AG09309 (cell line): ENCODE measurements at regions not wholly inside any gene's neighbourhood (a gene's known extent, or its start where the extent isn't known, plus 50 kb on each side); places are given as distances from the start of the nearest gene placed in this dataset.

Experiments
- DNase-seq: peaks from one replicate; pipeline ENCODE4 v3.0.0-alpha.2; 2010; ENCODE audit warnings: low read depth
- H3K4me3 ChIP-seq: 2 replicates; pipeline ENCODE4 v1.5.1; 2011; ENCODE audit warnings: mild to moderate bottlenecking, low read depth, low read length, moderate library complexity; ENCODE audit not compliant: control insufficient read depth
- TF ChIP-seq, protein P1 (sequence below): IDR thresholded peaks from 2 replicates; pipeline ENCODE4 v1.5.1; 2011; ENCODE audit warnings: mild to moderate bottlenecking, low read depth, low read length, inconsistent platforms; ENCODE audit not compliant: insufficient read depth, control insufficient read depth; ENCODE audit errors: missing control alignments

- H3K4me3 ChIP-seq = no peak overlapping the region
- no peak for DNase-seq
- TF ChIP-seq, protein P1, sequence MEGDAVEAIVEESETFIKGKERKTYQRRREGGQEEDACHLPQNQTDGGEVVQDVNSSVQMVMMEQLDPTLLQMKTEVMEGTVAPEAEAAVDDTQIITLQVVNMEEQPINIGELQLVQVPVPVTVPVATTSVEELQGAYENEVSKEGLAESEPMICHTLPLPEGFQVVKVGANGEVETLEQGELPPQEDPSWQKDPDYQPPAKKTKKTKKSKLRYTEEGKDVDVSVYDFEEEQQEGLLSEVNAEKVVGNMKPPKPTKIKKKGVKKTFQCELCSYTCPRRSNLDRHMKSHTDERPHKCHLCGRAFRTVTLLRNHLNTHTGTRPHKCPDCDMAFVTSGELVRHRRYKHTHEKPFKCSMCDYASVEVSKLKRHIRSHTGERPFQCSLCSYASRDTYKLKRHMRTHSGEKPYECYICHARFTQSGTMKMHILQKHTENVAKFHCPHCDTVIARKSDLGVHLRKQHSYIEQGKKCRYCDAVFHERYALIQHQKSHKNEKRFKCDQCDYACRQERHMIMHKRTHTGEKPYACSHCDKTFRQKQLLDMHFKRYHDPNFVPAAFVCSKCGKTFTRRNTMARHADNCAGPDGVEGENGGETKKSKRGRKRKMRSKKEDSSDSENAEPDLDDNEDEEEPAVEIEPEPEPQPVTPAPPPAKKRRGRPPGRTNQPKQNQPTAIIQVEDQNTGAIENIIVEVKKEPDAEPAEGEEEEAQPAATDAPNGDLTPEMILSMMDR = no peak
Observed at GRCh38 chr4:85368240-85368639, 106.7 kb upstream of the ARHGAP24 start.

DNA sequence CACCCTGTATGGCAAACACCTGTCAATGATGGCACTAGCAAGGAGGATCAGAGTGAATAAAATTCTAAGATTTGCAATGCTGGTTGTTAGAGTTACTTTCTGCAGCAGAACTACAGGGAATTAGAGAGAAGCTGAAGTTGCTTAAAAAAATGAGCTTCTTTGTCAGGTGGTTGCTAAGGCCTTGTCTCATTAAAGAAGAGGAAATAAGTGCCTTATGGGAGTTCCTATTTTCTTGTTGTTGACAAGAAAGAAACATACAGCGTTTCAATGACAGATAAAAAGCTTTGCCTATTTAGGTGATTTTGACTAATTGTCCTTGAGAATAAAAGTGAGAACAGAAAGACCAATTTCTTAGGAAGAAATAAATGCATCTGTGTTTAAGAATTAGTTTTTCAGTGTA is 106.0 kb upstream of the ARHGAP24 start:
- no peak overlapping the region for H3K4me3 ChIP-seq
- no peak for DNase-seq
- TF ChIP-seq, protein P1 = no peak

DNA sequence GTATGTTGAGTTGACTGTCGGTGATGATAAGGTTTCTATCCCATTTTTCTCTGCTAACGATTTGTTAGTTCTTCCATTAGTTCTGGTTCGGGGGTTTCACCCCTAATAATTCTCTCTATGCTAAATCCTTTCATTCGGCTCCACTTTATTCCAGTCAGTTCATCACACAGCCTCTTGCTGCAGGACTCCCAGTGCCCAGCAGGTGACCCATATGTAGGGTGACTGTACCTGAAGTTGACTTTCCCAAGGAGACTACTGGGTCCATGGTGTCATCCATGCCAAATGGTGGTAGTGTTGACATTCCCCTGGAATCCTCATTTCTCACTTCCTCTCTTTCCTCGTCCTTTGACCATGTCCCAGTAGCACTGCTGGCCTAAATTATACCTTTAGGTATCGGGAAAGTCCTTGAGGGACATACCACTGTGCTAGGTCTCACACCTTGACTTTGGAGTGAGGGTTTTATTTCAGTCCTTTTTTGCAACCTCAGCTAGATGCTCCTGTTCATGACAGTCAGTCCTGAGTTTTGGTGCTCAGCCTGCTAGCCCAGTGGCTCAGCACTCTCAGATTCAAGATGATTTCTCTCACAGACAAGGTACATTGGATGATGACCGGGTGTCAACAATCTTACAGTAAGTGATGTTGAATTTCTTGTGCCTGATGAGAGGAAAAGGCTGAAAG is 105.1 kb upstream of the ARHGAP24 start:
- no peak overlapping the region for H3K4me3 ChIP-seq
- DNase-seq = no peak
- TF ChIP-seq, protein P1 = no peak

- TF ChIP-seq, protein P1 = peak; percentile 84
- no peak overlapping the region for H3K4me3 ChIP-seq
- peak; percentile 3 for DNase-seq
Observed at GRCh38 chr4:85370400-85371032, 104.4 kb upstream of the ARHGAP24 start.

DNA sequence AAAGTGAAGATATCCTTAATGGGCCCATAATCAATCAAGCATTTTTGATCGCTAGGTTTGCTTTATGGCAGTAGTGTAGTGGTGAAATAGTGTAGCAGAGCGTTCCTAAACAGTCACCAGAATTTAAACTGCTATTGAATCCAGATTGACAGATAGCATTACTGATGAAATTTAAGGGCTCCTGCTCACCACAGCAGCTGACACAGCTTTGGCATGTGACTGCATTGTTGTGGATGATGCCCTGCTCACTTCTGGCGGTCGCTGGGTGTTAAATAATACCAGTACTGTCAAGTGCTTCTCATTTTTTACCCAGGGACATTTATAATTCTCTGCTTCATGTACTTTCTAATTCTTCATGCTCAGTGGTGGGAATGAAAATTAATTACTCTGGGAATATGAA is 102.0 kb upstream of the ARHGAP24 start:
- no peak for DNase-seq
- TF ChIP-seq, protein P1 = no peak
- no peak overlapping the region for H3K4me3 ChIP-seq

DNA sequence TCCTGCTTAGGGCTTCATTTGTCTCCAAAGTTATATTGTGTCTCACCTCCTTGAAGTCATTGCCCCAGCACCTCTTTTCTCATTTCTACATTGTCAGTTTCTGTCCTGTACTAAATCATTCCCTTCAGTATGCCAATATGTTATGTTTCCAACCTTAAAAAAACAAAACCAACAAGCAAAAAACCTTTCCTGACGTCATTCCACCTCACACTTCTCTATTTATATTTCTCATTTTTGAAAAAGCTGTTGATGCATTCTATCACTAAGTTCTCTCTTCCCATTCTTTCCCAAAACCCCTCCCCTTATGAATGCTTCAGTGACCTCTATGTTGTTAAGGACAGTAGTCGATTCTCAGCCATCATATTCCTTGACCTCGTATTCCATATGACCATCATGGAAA is 98.7 kb upstream of the ARHGAP24 start:
- TF ChIP-seq, protein P1 = no peak
- H3K4me3 ChIP-seq = no peak overlapping the region
- no peak for DNase-seq
